GM21526 (cell line): ENCODE measurements at regions not wholly inside any gene's neighbourhood (a gene's known extent, or its start where the extent isn't known, plus 50 kb on each side); places are given as distances from the start of the nearest gene placed in this dataset.

Source experiments
- ATAC-seq: cut with Tn5 transposase; IDR thresholded peaks from one replicate; pipeline ENCODE4 v1.9.1; 2021; ENCODE audit warnings: moderate library complexity; ENCODE audit not compliant: unreplicated experiment, low FRiP score

GRCh38 chr16:51085271-51085670 lies 65.8 kb downstream of the SALL1 start:
- no peak for ATAC-seq

DNA sequence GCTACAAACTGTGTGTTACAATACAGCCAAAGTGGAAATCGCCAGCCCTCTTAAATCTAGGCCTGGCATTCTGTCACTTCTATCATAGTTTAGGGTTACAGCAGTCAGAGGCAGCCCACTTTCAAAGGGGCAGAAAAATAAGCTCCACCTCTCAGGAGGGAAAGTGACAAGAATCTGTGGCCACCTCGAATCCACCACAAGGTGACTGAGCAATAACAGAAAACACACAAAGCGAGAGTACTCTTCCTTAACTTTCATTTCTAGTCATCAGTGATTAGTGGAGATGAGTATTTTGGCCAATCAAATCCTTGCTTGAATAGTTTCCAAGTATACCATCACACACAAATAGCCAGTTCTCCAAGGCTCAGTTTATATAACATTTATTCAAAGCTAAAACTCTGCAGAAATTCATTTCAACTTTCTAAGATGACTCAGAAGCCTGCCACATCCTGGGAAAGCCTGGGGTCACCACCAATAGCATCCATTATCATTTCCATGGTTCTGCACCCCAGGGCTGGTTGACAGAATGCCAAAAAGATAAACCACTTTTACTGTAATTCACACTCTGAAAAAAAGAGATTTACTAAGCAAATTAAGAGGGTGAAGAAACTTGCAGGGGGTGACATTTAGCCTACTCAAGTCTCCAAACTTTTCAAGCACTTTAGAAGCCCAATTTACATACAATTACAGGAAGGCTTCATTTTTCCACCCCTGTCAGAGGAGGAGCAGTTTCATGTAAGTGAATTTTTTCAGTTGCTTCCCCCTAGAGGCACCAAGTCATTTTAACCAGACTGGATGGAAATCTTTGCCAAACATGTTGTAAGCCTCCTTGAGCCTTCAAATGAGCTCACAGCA lies 66.8 kb downstream of the SALL1 start:
- no peak for ATAC-seq

DNA sequence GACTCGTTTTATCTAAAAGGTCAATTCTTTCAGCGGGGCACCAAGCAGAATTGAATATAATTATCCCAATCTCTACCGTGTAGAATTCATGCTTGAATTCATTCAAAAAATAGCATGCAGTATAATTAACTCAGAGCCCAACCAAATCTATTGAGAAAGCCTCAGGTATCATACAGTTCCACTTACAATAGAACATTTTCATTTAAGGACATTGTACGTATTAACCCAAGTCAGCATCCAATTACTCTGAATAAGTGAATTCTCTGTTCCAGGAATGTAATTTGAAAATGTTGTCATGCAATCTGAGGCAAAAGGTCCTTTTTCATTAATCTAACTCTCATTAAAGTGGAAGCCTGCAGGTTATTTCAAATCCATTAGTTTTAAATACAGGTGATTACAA lies 78.5 kb downstream of the SALL1 start:
- ATAC-seq, result no peak

DNA sequence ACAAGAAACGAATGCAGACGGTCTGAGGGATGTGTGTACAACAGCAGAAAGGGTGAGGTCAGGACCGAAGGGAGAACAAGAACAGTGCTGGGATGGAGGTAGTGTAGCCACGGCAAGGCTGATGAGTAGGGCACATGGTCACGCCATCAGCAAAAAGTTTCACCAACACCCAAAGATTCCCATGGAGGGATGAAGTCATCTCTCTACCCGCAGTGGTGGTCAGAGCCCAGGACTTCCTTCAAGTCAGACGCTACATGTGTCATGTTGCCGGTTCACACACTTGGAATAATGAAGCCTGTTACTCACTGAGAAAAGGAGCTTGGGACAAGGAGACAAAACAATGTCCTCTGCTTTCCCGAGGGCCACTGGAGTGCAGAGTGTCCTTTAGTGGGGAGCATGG lies 79.7 kb downstream of the SALL1 start:
- ATAC-seq, result no peak

DNA sequence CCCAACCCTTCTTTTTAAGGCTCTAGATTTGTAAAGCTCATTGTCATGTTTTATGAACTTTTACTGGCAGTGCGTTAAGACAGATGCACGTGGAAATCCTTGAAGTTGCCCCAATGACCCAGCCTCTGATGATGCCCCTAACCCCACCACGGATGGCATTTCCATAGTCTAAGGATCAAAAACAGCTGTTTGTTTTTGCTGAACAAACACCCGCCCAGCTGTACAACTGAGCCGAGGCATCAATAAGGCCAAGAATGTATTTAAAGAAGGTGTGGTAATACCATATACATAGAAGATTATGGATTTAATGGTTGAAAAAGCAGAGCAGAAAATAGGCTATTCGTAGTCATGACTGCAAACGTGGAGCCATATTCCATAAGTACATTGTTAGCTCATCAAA lies 83.7 kb downstream of the SALL1 start:
- ATAC-seq, result no peak

GRCh38 chr16:51062039-51062438 lies 89.0 kb downstream of the SALL1 start:
- no peak for ATAC-seq

GRCh38 chr16:51061328-51061727 lies 89.7 kb downstream of the SALL1 start:
- ATAC-seq, result no peak

DNA sequence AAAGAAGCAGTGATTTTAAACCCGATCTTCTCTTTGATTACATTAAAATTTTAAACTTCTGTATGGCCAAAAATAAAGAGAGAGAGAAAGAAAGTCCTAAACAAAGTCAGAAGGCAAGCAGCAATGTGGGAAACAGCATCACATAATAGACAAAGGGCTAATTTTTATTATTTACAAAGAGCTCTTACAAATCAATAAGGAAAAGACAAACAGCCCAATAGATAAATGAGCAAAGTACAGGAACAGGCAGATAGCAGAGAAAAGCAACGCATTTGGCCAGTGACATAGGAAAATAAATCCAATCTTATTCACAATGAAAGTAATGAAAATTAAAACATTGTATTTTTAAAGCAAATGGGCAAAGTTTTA lies 93.1 kb downstream of the SALL1 start:
- no peak for ATAC-seq

- no peak for ATAC-seq
Observed at GRCh38 chr16:51057102-51057793, 93.8 kb downstream of the SALL1 start.

DNA sequence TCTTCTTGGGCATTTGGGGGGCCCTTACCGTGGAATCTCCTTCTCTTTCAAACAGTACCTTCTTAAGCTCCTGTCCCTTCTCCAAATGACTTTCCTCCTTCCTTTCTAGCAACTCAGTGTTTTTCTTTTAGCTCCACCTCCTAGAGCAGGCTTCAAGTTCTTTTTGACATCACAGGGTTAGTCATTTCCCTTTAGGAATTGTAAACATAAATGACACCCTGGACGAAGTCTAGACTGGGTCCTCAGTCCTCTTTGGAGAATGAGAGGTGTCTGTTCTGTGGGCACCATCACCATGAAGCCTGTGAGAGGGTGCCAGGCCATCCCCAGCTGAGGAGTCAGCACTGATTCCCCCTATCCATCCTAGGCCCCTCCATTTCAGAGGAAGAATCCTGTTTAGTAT lies 94.7 kb downstream of the SALL1 start:
- ATAC-seq, result no peak

DNA sequence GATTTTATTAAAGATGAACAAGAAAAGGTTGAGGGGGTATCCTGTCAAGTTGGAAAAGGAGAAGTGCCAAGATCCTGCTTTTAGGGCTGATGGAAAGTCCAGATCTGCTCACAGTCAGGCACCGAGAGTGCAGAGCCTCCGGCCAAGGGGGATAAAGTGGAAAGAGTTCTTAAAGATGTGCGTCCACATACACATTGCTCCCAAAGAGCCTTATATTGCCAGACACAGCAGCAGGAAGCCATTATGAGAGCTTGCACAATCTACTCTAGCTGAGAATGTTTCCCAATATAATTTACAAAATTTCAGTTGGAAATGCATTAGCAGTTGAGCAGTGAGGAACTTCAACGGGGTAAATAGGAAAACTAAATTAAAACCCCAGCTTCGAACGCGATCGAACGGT lies 95.6 kb downstream of the SALL1 start:
- no peak for ATAC-seq

GRCh38 chr16:51053775-51054174 lies 97.3 kb downstream of the SALL1 start:
- ATAC-seq, result no peak

DNA sequence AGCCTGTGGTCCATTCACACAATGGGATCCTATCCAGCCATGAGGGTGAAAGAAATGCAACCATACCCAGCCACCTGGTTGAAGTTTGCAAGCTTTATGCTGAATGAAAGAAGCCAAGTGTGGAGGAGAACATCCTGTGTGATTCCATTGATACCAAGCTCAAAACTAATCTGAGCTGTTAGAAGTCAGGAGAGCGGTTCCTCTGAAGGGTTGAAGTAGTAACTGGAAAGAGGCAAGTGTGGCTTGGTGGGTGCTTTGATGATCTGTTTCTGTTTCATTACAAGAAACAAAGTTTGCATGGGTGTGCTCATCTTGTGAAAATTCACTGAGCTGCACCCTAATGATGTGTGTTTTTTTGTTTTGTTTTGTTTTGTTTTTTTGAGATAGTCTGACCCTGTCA lies 99.4 kb downstream of the SALL1 start:
- ATAC-seq, result no peak

- ATAC-seq, result no peak
Observed at GRCh38 chr16:51050377-51050706, 100.7 kb downstream of the SALL1 start.

GRCh38 chr16:51049678-51050376 lies 101.2 kb downstream of the SALL1 start:
- no peak for ATAC-seq

- no peak for ATAC-seq
Observed at GRCh38 chr16:51049276-51049675, 101.8 kb downstream of the SALL1 start.

DNA sequence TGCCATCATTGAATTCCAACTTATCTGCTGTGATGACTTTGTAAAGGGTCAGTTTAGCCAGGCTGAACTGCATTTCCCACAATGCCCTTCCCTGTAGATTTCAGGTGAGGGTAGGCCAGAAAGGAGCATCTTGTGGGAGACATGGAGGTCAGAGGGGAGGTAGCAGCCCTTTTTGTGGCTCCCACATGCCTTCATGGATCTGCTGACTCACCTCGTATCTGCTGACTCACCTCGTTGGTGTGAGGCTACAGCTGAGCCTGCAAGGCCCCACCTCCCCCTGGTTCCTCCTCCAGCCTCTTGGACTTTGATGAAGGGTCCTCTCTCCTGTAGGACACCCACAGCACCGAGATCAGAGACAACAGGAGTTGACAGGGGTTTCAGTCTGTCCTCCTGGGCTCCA lies 102.5 kb downstream of the SALL1 start:
- ATAC-seq, result no peak

GRCh38 chr16:51045794-51046193 lies 105.3 kb downstream of the SALL1 start:
- no peak for ATAC-seq

DNA sequence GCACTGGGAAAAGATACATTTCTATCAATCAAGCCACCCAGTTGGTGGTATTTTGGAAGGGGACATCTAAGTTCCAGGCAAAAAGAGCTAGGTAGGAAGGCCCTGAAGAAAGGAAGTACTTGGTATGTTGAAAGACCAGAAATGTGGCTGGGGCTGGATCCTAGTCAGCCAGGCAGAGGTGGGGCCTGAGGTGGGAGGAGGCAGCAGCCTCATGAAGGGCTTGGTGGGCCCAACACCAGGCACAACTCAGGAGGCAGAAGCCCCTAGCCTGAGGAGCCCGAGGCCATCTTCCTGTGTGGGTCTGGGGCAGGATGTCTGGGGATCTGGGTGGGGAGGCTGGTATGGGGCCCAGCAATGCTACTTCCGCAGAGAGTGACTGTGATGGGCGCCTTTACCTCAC lies 105.9 kb downstream of the SALL1 start:
- no peak for ATAC-seq

GRCh38 chr16:51041546-51041945 lies 109.5 kb downstream of the SALL1 start:
- ATAC-seq, result no peak

DNA sequence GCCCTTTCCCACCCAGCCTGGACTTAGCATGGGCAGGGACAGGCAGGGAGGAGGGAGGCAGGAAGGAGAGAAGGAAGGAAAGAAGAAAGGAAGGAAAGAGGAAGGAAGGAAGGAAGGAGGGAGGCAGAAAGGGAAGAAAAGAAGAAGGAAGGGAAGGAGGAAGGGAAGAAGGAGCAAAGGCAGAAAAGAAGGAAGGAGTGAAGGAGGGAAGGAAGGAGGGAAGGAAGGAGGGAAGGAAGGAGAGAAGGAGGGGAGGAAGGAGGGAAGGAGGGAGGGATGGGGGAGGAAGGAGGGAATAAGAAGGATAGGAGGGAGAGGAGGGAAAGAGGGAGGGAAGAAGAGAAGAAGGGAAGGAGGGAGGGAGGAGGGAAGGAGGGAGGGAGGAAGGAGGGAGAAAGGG lies 110.4 kb downstream of the SALL1 start:
- no peak for ATAC-seq
